Stimulated activated CD4-positive, alpha-beta T cell treated with anti-CD3 and anti-CD28 coated beads, Interleukin-12 subunit alpha, Interleukin-12 subunit beta, amount 100 ng/mL, for 4 hours (primary cell): ENCODE measurements at regions not wholly inside any gene's neighbourhood (a gene's known extent, or its start where the extent isn't known, plus 50 kb on each side); places are given as distances from the start of the nearest gene placed in this dataset.

ENCODE experiments used
- DNase-seq: peaks from one replicate; pipeline ENCODE4 v3.0.0-alpha.2; 2020

DNA sequence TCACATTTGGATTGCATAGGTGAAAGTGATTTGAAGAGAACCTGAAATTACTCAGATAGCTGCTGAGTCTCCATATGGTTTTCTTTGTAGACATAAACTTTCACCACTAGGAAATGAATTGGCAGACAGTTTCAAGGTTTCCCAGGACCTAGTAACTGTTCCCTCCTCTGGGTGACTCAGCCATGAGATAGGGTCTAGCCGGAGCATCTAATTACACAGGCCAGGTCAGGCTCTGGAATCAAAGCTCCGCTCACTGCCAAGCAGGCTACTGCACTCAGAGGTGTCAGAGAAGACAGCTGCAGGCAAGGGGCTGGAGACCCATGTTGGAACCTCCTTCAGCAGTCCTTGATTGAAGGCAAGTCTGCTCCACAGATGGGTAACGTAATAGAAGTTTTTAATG is 429.2 kb downstream of the TNS1 start:
- no peak for DNase-seq

DNA sequence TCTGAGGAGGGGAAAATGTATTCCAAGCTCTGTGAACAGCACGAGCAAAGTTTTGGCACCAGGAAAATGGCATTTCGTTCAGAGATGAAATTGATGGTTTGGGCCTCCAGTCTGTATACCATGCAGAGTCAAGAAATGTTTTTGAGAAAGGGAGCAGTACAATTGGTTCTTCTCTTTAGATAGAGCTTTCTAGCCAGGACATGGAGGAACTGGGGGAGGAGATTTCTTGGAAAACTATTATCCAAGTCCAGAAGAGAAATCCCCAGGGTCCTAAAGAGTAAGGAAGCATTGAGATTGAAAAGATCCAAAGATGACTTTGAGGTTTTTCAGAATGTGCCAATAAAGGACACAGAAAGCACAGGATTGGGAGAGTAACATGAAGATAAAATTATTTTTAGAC is 432.4 kb downstream of the TNS1 start:
- no peak for DNase-seq

DNA sequence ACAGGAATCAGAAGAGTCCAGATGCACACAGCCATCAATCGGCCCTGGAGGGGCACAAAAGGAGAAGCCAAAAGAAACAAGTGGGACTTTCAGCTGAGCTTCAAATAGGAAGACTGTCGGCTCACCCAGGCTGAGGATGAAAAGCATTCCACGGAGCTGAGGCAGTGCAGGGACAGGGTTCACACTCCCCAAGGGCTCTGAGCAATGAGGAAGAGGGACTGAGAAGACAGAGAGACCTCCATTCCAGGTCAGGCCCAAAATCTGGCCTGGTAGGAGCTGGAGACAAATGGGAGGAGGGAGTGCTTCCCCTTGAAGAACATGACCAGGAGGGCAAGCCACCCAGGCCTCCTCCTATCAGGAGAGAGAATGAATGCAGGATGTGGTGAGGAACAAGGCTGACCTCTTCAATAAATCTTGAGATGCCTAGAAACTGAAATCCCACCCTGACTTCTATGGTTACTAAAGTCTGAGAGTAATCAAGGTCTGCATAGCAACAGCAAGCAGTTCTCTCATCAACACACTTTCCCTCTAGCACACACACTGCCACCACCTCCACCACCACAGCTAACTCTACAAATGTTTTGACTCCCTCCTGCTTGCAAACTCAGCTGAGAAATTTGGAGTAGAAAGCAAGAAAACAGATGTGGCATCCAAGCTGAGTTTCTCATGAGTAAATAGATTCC is 434.4 kb downstream of the TNS1 start:
- no peak for DNase-seq

DNA sequence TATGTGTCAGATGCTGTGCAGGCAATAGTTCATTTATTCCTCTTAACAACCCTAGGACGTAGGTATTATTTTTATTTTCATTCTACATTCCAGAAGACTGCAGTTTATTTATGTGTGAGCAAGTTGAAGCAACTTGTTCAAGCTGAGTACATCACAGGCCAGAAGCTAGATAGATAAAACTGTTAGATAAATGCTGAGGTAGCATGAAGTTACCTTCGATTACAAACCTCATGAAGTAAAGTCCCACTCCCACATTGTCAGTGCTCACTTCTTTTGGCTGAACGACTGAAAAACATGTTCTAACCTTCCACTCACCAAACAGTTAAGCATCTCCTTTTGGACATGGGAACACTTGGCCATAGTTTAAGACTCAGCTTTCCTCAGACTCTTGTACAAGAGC is 439.2 kb downstream of the TNS1 start:
- no peak for DNase-seq

DNA sequence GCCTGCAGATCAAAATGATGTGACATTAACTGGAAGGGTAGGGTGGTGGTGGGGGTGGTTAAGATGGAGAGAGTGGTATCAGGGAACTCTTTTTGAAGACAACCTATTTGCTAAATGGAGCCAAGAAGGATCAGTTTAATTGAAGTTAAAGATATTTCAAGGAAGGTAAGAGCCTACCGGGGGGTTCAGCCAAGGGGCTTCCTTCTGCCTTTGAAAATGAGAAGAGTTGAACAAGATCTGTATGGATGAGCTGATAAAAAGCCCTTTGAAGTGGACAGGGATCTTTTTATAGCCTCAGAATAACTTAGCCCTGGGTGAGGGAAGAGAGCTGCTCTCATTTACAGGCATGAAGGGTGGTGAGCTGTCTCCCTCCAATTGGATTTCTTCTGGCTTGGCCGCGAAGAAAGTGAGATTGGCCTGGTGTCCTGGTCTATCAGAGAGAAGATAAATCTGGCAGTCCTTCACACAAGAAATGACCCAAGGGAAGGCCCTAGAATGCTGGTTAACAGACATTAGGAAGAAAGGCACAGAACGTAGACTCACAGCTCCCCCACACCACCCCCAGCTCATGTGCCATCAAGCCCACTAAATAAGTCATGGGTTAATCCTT is 439.8 kb downstream of the TNS1 start:
- DNase-seq, result no peak

DNA sequence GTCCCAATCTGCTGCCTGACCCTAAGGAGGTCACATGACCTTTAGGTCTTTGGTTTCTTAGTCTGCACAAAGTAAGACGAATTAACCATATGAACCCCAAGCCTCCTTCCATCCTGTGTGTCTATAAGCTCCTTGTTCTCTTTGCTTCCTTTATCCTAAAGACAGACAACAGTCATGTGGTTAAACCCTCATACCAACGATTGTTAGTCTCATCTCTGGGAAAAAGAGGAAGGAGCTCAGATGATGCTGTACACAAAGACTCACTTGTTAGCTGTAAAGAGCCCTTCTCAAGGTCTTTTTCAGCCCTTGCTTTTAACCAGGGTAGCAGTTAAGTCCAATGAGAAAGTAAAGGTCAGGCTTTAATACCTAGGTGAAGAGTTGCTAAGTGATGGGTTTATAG is 443.7 kb downstream of the TNS1 start:
- DNase-seq, result no peak

DNA sequence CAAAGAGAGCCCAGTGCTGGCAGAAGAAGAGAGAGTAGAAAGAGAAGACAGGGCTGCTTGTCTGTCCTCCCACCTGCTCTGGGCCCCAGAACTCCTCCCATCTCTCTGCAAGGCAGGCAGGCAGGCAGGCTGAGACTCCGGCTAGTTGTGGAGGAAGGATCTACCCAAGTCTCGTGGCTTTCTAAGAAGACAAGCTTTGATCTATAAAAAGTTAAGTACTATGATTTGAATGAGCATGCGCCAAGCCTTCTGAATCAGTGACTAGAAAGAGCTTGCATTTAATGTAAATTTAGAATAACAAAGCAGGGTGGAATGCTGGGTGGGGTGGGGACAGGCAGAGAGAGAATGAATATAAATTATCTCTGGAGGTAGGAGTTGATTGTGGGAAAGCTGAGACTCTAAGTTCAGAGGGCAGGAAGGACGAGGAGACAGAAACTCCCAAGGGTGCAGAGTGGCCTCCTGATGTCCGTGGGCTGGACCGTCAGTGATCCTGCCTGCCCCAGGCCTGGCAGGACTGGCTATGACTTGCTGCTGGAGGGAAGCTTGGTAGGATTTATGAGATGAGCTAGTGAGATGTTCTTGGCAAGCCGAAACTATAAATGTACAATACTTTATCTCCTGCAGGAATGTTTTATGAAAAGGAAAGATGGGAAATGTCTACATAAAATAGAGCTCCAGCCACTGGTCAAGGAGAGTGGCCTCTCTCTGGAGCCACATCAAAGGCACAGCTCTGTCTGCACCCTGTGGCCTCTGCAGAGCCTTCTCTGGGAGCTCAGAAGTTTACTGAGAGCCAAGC is 447.5 kb downstream of the TNS1 start:
- DNase-seq, result no peak

DNA sequence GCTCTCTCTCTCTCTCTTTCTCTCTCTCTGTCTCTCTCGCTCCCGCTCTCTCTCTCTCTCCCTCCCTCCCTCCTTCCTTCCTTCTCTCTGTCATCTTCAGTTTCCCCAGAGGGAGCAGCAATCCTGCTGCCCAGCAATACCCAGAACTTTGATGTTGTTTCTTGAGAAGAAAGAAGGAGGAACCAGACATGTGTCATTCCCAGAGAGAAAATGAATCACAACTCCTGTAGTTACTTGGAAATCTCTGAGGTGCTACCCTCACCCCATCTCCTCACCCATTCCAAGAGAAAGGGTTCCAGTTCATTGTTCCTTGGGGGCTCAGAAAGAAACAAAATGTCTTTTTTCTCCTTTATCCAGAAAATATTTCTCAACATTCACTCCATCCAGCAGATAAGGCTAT is 449.1 kb downstream of the TNS1 start:
- no peak for DNase-seq

DNA sequence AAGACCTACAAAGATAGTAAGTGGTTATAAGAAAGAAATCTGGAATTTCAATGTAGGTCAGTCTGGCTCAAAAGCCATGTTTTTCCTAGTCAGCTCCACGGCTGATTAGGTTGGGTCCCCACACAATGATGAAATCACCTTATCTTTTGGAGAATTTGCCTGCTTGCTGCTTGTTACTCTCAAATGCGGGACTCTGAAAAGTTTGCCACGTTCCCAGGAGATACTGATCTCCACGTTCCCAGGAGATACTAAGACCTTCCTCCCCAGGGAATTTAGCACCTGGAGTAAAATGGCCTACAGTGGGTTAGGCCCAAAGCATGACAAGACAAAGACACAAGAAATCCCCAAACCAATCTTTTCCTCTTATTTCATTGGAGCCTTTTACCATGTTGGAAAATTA is 449.6 kb downstream of the TNS1 start:
- DNase-seq, result no peak

DNA sequence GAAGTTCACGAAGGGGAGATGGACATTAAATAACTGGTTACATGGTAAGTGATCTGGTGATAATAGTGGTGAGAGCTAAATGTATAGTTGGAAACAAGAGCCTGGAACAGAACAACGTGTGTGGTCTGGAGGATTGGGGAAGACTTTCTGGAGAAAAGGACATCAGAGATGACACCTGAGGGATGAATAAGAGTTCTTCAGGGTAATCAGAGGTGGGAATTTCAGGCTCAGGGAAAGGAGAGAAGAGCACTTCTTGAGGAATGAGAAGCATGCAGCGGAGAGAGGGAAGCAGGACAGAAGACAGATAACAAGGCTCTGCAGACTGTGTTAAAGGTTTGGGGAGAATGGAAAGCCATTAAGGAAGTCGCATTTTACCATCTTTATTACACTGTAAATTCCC is 450.7 kb downstream of the TNS1 start:
- no peak for DNase-seq

DNA sequence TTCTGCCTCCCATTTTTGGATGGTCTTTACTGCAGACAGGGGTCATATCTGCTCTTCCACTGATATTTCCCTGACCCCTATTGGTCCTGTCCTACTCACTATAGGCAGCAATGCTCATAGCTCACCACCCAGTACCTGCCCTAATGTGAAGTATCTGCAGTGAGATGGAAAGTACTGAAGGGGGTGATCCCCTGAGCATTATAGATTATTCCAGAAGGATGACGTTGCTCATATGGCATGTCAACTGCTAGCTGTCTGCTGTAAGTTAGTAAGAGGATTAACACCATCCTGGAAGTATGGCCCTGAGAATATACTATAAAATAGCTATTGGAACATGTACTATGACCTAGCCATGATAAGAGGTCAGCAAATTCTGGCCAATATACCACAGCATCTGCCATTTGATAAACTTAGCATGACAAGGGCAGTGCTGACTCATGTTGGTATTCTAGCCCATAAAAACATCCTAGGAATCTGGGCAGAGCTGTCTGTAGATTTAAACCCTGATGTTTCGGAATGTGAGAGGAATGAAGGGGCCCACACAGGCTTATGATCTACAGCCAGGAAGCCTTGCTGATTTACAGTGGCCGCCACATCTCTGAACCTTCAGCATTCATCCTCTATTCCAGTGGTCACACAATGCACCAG is 451.4 kb downstream of the TNS1 start:
- DNase-seq, result no peak

DNA sequence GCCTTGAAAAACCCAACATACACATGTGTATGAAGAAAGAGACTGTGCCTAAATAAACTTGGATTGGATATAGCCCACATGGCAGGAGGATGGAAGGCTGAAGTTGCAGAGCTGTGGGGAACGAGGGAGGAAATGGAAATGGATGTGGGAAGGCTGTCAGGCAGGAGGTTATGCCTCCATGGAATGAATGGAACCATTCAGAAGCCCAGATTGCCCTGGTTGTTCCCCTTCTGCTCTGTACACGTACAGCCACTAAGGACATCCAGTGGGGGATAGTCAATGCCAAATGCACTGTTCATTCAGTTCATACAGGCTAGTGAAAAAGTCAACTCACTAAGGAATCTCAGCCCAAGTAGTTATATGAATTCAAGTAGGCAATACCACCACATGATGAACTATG is 463.7 kb downstream of the TNS1 start:
- no peak for DNase-seq

DNA sequence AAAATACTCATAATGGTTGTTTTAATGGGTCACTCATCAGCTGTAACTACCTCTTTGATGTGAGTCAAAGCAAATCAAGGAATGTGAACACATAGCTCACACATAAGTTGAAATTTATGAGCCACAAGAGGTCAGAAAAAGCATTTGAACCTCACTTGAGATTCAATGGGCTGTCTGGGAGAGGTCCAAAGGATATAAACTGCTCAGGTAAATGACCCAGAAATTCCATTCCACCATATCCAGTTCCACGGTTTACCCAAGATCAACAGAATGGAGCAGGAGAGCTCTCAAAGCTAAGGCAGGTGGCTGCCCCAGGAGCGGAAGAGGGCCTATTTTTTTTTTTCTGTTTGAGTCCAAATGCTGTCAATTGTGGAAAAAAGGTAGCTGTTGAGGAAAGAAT is 464.1 kb downstream of the TNS1 start:
- no peak for DNase-seq

DNA sequence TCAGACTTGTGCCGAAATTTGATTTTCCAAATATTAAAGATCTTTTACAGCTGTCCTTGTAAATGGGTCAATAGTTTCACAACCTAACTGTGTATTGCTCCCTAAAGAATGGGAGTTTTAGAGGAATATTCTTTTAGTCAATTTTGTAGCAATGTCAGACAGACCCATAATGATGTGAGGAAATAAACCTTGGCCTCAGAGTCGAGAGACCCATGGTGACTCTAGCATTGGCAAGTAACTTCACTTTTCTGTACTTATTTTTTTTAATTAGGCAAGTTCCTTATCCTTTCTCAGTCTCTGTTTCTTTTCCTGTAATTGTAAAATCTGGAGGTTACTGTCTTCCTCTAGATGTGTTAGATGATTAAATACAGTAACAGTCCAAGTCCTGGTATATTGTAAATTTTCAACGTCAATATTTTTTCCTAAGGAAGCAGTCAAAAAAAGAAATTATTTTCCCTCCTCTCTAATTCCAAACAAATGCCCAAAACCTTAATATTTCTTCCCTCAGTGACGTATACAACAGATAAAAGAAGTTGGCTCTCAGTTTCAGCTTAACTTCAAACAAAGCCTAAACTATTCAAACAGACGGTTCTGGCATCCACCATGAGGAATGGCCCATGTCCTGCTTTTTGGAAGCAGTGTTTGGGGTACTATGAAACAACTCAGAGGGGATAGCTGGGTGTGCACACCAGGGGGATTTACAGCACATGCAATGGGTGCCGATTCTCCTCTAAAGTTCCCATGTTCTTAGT is 466.7 kb downstream of the TNS1 start:
- DNase-seq, result no peak

DNA sequence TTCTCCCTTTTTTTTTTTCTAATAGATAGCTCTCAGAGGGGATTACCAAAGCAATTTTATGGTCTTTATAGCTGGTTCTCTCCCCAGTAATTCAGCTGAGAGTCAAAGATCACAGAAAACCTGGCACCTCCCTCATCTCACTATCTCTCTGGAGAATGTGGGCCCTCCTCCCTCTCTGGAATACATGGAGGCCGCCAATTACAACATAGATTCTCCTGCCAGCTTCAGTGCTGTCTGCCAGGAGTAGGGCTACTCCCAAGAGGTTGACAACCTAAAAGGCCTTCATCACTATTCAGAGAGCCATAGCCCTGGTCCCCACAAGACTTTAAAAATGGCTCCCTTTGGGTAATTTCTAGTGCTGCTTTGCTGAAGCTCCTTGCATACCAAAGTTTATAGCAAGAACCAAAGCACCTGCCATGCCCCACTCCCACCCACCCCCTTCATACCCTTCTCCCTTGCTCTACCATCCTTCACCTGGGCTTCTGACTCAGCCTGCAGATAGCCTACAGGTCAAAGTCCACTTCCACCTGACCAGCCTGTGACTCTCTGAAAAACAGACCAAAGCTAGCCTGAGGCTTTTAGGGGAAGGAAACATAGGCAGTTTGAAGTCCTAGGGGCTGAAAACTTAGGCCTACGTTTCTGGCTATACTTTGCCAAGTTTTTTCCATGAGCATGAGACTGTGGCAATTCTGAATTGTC is 472.3 kb downstream of the TNS1 start:
- no peak for DNase-seq

DNA sequence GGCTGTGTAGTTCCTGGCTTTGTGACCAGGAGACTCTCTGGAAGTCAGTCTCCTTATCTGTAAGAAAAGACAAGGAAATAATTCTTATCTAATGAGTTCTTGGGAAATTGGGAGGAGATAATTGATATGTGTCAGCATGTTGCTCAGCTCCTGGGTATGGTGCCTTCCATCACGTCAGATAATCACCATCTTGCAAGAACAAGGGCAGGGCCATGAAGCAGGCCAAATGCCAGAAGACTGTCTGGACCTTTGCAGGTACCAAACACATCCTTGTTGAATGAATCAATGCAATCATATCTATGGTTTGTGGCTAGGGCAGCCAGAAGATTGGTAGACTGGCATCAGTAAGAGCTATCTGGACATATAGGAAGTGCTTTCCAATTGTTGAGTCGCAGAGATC is 473.5 kb downstream of the TNS1 start:
- no peak for DNase-seq

DNA sequence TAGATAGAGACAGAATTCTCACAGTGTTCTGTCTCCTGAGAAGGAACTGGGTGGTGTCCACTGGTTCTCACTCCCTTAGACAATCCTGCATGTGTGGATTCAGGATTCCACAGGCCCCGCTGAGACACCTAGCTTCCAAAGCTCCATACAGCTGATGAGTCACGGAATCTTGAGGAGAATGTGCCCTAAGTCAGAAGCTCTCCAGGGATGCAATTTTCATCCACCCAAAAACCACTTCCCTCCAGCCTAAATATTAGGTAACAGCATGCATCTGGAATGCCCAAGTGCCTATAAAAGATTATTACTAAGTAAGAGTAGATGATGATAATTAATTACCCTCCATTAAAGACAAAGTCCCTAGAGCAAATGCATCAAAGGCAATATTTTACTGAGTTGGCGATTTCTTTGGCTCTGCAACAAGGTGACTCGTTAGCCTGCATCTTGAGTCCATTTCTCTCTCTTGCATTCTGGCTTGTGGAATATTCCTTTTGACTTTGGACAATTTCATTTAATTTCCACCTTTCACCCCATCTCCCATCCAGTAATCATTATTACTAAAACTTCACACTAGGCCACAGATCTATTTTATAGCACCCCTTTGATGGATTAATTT is 475.1 kb downstream of the TNS1 start:
- no peak for DNase-seq

DNA sequence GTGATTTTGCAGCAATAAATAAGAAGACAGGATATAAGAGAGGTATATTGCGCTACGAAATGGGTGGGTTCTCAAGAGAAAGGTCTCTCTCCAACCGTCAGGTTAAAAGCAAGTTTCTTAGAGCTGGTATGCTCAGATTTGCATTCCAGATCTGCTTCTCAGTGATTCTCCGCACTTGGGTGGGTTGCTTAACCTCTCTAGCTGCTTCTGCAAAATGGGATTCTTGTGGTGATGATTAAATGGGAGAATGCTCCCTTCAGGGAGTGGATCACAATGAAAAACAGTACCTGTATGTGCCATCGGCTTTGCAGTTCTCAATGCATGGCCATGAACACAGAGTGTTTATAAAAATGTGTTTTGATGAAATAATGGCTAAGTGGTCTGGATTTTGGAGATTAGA is 477.7 kb downstream of the TNS1 start:
- no peak for DNase-seq

DNA sequence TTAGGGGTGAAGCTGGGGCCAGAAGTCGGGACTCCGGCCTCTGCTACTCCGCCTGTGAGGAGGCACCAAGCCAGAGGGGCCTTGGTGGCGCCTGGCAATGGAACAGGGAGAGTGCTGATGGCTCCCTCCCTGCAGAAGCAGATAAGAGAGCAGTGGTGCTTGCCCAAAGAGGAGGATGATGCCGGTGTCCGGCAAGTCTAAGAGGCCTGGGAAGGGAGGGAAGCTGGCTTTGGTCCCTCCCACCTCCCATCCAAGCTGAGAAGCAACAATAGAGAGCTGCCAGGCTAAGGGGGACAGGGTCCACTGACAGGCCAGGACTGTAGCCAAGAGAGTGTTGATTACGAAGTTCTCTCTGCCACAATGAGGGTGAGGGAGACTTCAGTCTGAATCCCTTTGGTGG is 479.5 kb downstream of the TNS1 start:
- no peak for DNase-seq

DNA sequence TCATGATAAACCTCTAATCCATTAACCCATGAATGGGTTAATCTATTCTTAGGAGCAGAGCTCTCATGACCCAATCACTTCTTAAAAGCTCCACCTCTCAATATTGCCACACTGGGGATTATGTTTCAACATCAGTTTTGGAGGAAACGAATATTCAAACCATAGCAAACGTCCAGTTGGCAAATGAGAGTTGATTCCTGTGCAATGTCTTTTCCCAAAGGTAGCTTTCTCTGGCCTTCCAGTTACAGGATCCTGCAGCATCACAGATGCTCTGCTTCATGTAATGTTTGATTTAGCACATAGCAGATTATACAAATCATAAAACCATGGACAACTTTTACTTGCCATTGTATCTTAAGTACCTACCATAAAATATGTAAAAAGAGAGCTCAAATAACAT is 481.0 kb downstream of the TNS1 start:
- no peak for DNase-seq

DNA sequence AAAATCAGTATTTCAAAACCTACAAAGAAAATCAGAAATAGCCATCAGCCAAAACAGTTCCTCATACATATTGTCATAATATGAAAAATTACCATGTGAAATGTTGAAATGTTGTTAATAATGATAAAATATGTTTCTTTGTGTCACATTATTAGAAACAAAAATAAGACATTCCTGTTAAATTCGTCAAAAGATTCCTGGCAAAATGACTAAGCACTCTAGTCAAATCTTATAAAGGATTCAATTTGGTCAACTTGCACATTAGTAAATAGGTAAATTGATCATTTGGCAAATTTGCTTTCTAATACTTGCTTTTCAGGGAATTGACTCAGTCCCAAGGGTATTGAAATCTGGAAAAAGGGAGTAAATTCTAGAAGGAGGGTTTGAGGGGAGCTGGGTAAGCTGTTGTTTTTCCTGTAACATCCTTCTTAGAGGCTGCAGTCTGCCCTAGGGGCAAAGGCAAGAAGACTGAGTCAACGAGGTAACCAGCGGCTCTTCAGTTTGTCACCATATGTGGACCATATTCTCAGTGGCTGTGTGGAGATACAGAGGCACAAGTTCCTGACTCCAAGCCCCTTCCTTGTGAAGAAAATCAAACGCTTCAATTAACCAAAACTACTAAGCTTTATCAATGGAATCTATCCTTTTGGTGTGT is 482.3 kb downstream of the TNS1 start:
- DNase-seq, result no peak

DNA sequence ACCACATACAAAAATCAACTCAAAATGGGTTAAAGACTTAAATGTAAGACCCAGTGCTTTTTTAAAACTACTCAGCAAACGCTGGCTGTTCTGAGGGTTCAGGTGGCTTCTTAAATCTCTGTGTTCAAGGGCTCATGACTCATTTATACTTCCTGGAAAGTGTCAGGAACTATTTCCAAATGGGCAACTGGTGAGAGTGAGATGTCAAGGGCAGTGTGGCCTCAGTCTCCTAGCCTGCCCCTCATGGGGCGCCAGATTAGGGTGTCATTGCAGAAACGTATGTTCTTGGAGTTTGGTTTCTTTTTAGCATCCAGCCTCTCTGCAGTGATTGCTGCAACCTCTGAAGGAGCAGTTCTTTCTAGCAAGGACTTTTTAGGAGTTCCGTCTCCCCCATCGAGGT is 485.4 kb downstream of the TNS1 start:
- DNase-seq, result no peak
